Peyer's patch (tissue), 4 donors: ENCODE measurements at regions not wholly inside any gene's neighbourhood (a gene's known extent, or its start where the extent isn't known, plus 50 kb on each side); places are given as distances from the start of the nearest gene placed in this dataset.

Source experiments
- DNase-seq, 3 donors: peaks; one replicate each; pipeline ENCODE4 v3.0.0-alpha.2; 2017 to 2019
- H3K27ac ChIP-seq, 4 donors: fragments of 200-600 bp; sonication (generic); one replicate each; pipeline ENCODE4 v1.5.1; 2016 to 2019
- H3K27me3 ChIP-seq, 2 donors: fragments of 200-600 bp; sonication (generic); one replicate each; pipeline ENCODE4 v1.5.1; 2019
- H3K36me3 ChIP-seq, 3 donors: fragments of 200-600 bp; sonication (generic); one replicate each; pipeline ENCODE4 v1.5.1; 2016 to 2019
- H3K4me1 ChIP-seq, 4 donors: fragments of 200-600 bp; sonication (generic); one replicate each; pipeline ENCODE4 v1.5.1; 2016 to 2019
- H3K4me3 ChIP-seq, 4 donors: fragments of 200-600 bp; sonication (generic); 1 replicate in 3 of 4; 2 replicates in 1 of 4; pipeline ENCODE4 v1.5.1; 2016 to 2019; ENCODE audit warnings: mild to moderate bottlenecking in 1 of 4
- H3K9me3 ChIP-seq, 4 donors: fragments of 200-600 bp; sonication (generic); one replicate each; pipeline ENCODE4 v1.5.1; 2016 to 2019; ENCODE audit warnings: mild to moderate bottlenecking in 1 of 4
- CTCF ChIP-seq, 6 experiments: fragments of 450-650 bp in 4 of 6; fragments of 200-600 bp in 2 of 6; sonication (generic) in 1 of 6; IDR thresholded peaks; one replicate each; pipeline ENCODE4 v1.5.1; 2017 to 2019; ENCODE audit warnings: antibody characterized with exemption in 6 of 6, mild to moderate bottlenecking in 3 of 6, moderate library complexity in 1 of 6
- POLR2A ChIP-seq, 2 donors: fragments of 450-650 bp; IDR thresholded peaks; one replicate each; pipeline ENCODE4 v1.5.1; 2017; ENCODE audit warnings: antibody characterized with exemption in 2 of 2, mild to moderate bottlenecking in 2 of 2, moderate library complexity in 2 of 2

DNA sequence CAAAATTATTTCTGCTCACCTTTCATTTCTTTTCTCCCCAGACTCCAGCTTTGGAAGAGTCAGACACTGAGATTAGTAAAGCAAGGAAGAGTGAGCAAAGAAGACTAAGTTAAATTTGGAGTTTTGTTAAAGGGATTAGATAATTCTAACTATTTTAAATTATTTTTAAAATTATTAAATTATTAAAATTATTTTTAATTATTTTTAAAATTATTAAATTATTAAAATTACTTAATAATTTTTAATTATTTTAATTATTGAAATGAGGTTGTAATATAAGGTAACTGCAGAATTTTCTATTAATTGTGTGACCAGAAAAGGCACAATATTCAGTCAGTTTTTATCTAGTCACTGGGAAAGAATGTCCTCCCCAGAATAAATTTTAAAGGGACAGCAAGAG, 185.0 kb upstream of the EOMES start:
- H3K27ac ChIP-seq, result no peak overlapping the region
- H3K36me3 ChIP-seq, result no peaks in the 10 kb centered on the region
- H3K9me3 ChIP-seq, result no peaks in the 10 kb centered on the region
- no peak for TF ChIP-seq CTCF (IDR thresholded peaks at IDR 0.05)
- no peak for TF ChIP-seq POLR2A (IDR thresholded peaks at IDR 0.05)
- H3K27me3 ChIP-seq, result no peaks in the 10 kb centered on the region
- H3K4me1 ChIP-seq, result no peaks in the 10 kb centered on the region
- DNase-seq, result no peak
- H3K4me3 ChIP-seq, result no peak overlapping the region

DNA sequence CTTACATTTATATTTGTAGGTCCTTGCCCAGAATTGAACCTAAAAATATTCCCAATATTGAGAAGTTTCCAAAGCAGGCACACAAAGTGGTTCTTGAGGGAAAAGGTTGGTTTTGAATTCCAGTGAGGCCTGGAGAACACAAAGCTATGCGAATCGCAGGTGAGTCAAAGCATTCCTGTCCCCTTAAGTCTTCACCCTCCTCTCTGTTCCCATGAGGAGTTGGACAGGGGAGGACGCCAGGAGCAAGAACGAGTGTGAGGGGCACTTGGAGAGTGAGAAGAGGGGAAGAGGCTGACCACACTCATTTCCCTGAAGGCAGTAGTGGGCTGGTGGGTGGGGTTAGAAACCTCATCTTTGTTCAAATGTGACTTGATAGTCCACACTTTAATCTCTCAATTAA, 185.8 kb upstream of the EOMES start:
- no peak for DNase-seq
- Histone ChIP-seq H3K4me3 (no peak overlapping the region), H3K4me1 (no peaks in the 10 kb centered on the region), H3K9me3 (no peaks in the 10 kb centered on the region), H3K36me3 (no peaks in the 10 kb centered on the region), H3K27ac (no peak overlapping the region), H3K27me3 (no peaks in the 10 kb centered on the region)
- TF ChIP-seq POLR2A (IDR thresholded peaks at IDR 0.05) (no peak), CTCF (IDR thresholded peaks at IDR 0.05) (no peak)

GRCh38 chr3:27910456-27910855, 188.3 kb upstream of the EOMES start:
- H3K4me1 ChIP-seq, result no peaks in the 10 kb centered on the region
- TF ChIP-seq POLR2A (IDR thresholded peaks at IDR 0.05) (no peak), CTCF (IDR thresholded peaks at IDR 0.05) (no peak)
- no peaks in the 10 kb centered on the region for H3K9me3 ChIP-seq
- no peaks in the 10 kb centered on the region for H3K36me3 ChIP-seq
- no peak for DNase-seq
- no peak overlapping the region for H3K4me3 ChIP-seq
- H3K27me3 ChIP-seq, result no peaks in the 10 kb centered on the region
- H3K27ac ChIP-seq, result no peak overlapping the region

GRCh38 chr3:27914199-27914598, 192.1 kb upstream of the EOMES start:
- no peak for DNase-seq
- Histone ChIP-seq H3K27ac (no peak overlapping the region), H3K27me3 (no peaks in the 10 kb centered on the region), H3K4me3 (no peak overlapping the region), H3K9me3 (no peaks in the 10 kb centered on the region), H3K4me1 (no peaks in the 10 kb centered on the region), H3K36me3 (no peaks in the 10 kb centered on the region)
- TF ChIP-seq POLR2A (IDR thresholded peaks at IDR 0.05) (no peak), CTCF (IDR thresholded peaks at IDR 0.05) (peak in 1 of 6 experiments; percentile 19)

DNA sequence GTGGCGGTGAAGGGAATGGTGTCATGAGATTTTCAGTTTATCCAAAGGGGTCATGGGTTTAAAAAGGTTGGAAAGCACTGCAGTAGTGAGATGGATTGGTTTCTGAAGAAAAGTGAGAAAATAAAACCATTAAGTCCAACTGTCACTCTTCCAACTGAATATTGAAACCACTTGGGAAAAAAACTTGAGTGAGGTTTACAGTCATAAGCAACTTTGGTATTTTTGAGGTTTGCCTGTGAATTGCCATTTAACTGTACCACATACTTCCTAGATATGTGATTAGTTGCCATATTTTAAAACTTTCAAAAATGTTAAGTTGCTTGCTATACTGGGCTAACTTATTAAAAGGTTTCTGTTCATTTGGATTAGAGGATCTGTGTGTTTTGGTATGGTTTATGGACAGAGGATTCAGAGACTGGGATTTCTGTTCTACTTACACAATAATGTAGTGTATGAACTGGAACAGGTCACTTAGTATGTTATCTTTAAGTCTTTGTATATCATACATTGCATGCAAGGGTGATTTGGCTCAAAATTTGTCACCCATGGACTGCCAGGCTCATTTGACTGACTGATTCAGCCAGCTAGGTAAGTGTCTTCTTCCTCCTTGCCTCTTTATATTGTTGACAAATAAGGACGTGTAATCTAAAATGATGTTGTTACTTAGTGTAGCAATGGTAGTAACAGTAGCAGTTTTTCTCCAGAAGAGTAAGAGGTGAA, 201.4 kb upstream of the EOMES start:
- Histone ChIP-seq H3K4me1 (no peaks in the 10 kb centered on the region), H3K27ac (no peak overlapping the region), H3K9me3 (no peaks in the 10 kb centered on the region), H3K4me3 (no peak overlapping the region), H3K27me3 (no peaks in the 10 kb centered on the region), H3K36me3 (no peaks in the 10 kb centered on the region)
- TF ChIP-seq CTCF (IDR thresholded peaks at IDR 0.05) (no peak), POLR2A (IDR thresholded peaks at IDR 0.05) (no peak)
- DNase-seq, result no peak

- Histone ChIP-seq H3K36me3 (no peaks in the 10 kb centered on the region), H3K9me3 (no peaks in the 10 kb centered on the region), H3K27ac (no peak overlapping the region), H3K4me1 (no peaks in the 10 kb centered on the region), H3K27me3 (no peaks in the 10 kb centered on the region), H3K4me3 (no peak overlapping the region)
- TF ChIP-seq CTCF (IDR thresholded peaks at IDR 0.05) (no peak), POLR2A (IDR thresholded peaks at IDR 0.05) (no peak)
- no peak for DNase-seq
These were observed 205.8 kb upstream of the EOMES start for GRCh38 chr3:27927882-27928281.
